GM06990 (cell line): ENCODE measurements at regions not wholly inside any gene's neighbourhood (a gene's known extent, or its start where the extent isn't known, plus 50 kb on each side); places are given as distances from the start of the nearest gene placed in this dataset.

Experiments
- DNase-seq: peaks from one replicate; pipeline ENCODE4 v3.0.0-alpha.2; 2011; ENCODE audit not compliant: insufficient read length; ENCODE audit errors: extremely low read depth
- H3K27me3 ChIP-seq: replicated peaks from 2 replicates; pipeline ENCODE4 v1.6.0; 2011; ENCODE audit warnings: low read length; ENCODE audit not compliant: control insufficient read depth, insufficient read depth
- H3K36me3 ChIP-seq: 2 replicates; pipeline ENCODE4 v1.5.1; 2011; ENCODE audit warnings: low read length; ENCODE audit not compliant: control insufficient read depth, insufficient read depth
- H3K4me3 ChIP-seq: replicated peaks from 2 replicates; pipeline ENCODE4 v1.5.1; 2011; ENCODE audit warnings: low read depth, mild to moderate bottlenecking, control low read depth, low read length
- TF ChIP-seq, protein P1 (sequence below): IDR thresholded peaks from 2 replicates; pipeline ENCODE4 v1.5.1; 2011; ENCODE audit warnings: low read length, control low read depth, mild to moderate bottlenecking, inconsistent platforms; ENCODE audit not compliant: insufficient read depth, poor library complexity, severe bottlenecking

DNA sequence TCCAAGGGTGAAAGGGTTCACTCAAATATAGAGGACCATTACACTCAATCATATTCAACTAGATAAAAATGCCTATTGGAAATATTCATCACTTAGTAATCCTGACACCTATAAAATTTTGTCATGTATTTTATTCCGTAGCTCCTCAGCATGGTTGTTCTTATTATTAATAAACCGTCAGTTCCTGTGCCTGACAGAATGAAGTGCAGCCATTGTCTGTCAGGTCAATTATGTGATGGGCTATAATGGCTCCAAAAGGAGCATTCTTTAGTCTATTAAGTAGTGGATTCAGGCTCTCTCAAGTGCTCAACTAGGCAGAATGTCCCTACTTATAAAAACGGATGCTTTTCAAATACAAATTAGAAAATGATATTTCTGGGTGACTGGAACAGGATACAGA, 916.1 kb upstream of the ANO3 start:
- DNase-seq, result no peak
- no peaks in the 10 kb centered on the region for H3K36me3 ChIP-seq
- no peak overlapping the region for H3K4me3 ChIP-seq
- no peaks in the 10 kb centered on the region for H3K27me3 ChIP-seq
- TF ChIP-seq, protein P1, sequence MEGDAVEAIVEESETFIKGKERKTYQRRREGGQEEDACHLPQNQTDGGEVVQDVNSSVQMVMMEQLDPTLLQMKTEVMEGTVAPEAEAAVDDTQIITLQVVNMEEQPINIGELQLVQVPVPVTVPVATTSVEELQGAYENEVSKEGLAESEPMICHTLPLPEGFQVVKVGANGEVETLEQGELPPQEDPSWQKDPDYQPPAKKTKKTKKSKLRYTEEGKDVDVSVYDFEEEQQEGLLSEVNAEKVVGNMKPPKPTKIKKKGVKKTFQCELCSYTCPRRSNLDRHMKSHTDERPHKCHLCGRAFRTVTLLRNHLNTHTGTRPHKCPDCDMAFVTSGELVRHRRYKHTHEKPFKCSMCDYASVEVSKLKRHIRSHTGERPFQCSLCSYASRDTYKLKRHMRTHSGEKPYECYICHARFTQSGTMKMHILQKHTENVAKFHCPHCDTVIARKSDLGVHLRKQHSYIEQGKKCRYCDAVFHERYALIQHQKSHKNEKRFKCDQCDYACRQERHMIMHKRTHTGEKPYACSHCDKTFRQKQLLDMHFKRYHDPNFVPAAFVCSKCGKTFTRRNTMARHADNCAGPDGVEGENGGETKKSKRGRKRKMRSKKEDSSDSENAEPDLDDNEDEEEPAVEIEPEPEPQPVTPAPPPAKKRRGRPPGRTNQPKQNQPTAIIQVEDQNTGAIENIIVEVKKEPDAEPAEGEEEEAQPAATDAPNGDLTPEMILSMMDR, result no peak

DNA sequence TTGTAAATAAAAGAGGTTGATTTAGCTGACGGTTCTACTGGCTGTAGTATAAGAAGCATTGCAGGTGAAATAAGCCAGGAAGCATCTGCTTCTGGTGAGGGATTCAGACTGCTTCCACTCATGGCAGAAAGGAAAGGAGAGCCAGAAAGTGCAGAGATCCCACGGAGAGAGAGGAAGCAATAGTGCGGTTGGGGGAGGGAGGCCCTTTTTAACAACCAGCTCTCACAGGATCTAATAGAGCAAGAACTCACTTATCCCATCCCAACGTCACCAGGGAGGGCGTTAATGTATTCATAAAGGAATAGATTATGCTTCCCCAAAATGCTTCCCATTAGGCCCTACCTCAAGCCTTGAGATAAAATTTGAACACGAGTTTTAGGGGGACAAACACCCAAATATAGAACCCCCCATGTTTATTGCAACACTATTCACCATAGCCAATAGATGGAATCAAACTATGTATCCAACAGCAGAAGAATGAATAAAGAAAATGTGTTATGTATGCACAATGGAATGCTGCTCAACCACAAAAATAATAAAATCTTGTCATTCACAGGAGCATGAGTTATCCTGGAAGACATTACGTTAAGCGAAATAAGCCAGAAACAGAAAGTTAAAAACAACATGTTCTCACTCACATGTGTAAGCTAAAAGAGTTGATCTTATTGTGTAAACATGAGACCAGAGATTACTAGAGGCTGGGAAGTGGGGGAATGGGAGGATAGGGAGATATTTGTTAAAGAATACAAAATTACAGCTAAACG, 908.3 kb upstream of the ANO3 start:
- no peak for DNase-seq
- TF ChIP-seq, protein P1, result no peak

DNA sequence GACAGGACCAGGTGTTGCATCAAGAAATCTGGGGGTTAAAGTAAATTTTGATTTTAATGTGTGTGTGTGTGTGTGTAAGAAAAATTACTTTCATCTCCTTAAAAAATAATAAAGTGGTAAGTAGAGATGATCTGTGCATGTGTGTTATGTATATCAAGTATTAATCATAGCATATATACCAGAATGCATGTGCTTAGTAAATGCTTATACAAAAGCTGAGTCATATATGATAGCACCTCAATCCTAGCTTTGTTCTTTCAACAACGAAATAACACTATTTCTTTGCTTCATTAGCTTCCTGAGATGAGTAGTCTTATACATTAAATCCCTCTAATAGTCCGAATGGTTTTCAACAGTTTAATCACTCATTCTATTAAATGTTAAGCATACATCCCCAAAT, 899.6 kb upstream of the ANO3 start:
- no peaks in the 10 kb centered on the region for H3K27me3 ChIP-seq
- no peaks in the 10 kb centered on the region for H3K36me3 ChIP-seq
- H3K4me3 ChIP-seq, result no peak overlapping the region
- TF ChIP-seq, protein P1, result no peak
- DNase-seq, result no peak

More for the DNA sequence above, 908.3 kb upstream of the ANO3 start:
- Histone ChIP-seq H3K36me3 (no peaks in the 10 kb centered on the region), H3K4me3 (no peak overlapping the region), H3K27me3 (no peaks in the 10 kb centered on the region)

DNA sequence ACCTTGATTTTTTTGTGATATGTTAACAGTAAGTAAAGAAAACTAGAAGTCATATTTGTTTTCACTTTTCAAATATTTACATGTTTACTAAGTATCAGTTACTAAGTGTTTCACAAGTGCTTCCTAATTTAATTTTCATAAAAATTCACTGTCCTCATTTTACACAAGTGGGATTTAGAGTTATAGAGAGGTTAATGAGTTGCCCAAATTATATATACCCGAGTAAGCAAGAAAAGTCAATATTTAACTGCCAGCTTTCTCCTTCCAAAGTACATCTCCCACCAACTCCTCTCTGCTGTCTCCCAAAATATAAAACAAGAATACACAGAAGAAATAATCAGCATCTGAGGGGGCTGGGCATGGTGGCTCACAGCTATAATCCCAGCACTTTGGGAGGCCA, 896.7 kb upstream of the ANO3 start:
- Histone ChIP-seq H3K27me3 (no peaks in the 10 kb centered on the region), H3K36me3 (no peaks in the 10 kb centered on the region), H3K4me3 (no peak overlapping the region)
- TF ChIP-seq, protein P1, result no peak
- DNase-seq, result no peak

DNA sequence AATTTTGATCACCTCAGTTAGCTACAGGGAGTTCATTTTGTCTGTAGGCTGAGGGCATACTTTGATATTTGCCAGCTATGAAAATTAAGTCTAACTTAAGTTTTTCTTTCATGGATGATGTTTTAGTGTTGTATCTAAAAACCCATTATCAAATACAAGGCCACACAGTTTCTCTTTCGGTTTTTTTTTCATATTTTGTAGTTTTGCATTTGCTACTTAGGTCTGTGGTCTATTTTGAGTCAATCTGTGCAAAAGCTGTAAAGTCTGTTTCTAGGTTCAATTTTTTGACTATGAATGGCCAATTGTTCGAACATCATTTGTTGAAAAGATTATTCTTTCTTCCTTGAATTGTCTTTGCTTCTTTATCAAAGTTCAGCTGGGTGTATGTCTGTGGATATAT, 895.6 kb upstream of the ANO3 start:
- Histone ChIP-seq H3K4me3 (no peak overlapping the region), H3K27me3 (no peaks in the 10 kb centered on the region), H3K36me3 (no peaks in the 10 kb centered on the region)
- no peak for DNase-seq
- TF ChIP-seq, protein P1, result no peak
